ENCODE measurements at regions not wholly inside any gene's neighbourhood (a gene's known extent, or its start where the extent isn't known, plus 50 kb on each side); places are given as distances from the start of the nearest gene placed in this dataset.
"Not testable (repeated sequence)": the region's sequence is repeated elsewhere in the genome, so short reads cannot be mapped to it uniquely, and the experiment has no call there.

DNA sequence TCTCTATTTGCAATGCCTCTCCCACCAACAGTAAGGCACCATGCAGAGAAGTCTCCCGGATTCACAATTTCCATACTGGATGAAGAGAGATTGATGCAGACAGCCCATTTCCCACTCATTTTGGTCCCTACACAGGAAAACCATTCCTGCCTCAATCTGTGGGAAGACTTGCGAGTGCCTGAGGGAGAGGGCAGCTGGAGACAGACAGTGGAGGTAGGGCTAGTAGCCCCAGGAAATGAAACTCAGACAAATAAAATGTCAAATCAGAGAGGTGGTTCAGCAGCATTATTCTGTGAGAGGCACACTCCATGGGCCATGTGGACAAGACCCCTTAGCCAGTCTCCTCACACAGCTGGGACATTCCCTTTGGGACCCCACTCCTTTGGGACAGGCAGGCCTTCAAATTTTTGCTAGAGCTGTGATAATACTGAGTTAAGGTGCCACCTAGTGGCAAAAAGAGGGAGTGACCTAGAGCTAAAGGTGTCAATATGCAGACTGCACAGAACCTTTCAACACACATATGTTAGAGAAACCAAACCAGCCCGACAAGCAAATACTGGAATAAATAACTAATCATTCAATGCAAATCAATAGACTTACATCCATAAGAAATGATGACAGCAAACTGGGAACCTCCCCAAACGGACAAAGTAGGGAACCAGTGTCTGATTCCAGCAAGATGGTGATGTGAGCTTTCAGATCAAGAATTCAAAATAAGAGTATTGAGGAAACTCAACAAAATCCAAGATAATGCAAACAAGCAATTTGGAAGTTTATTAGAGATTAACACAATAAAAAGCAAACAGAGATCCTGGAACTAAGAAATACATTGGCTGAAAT, 1865.3 kb upstream of the AGA start:
- Histone ChIP-seq H3K36me3 (ENCODE audit: insufficient read depth, low read length) (no peaks in the 10 kb centered on the region), H3K27ac (no peak overlapping the region), H3K9me3 (ENCODE audit: low read depth, low read length) (no peaks in the 10 kb centered on the region; the same call in 1 of the 2 replicates), H3K4me3 (no peak overlapping the region), H3K9ac (ENCODE audit: insufficient read length) (no peak overlapping the region)
- no peak for DNase-seq (ENCODE audit: low read depth, low spot score)
- no peak for TF ChIP-seq FOXP2 (optimal IDR thresholded peaks at IDR 0.05; ENCODE audit: control extremely low read depth, extremely low read length, insufficient read depth)
- TF ChIP-seq EZH2 (IDR thresholded peaks at IDR 0.05) = no peak

DNA sequence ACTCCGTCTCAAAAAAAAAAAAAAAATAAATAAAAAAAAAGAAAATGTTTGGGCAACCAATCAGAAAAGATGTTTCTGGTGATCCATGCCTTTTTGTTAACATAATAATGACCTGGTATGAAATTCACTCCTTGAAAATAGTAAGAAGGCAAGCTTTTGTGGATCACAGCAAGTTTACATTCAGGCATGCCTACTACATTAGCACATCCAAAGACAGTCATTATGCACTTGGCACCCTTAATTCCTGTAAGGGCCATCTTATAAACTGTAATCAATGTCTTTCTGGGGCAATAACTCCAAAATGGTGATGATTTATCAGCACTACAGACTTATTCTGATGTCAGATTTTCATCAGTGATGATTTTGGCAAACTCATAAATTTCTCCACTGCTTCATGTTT, 1871.6 kb upstream of the AGA start:
- TF ChIP-seq EZH2 (IDR thresholded peaks at IDR 0.05) = no peak
- TF ChIP-seq POLR2AphosphoS5 (IDR thresholded peaks at IDR 0.05; ENCODE audit: borderline replicate concordance, low read depth, low read length) = no peak
- no peak for TF ChIP-seq FOXP2 (optimal IDR thresholded peaks at IDR 0.05; ENCODE audit: control extremely low read depth, extremely low read length, insufficient read depth)
- Histone ChIP-seq H3K9ac (ENCODE audit: insufficient read length) (no peak overlapping the region), H3K27ac (no peak overlapping the region), H3K9me3 (ENCODE audit: low read depth, low read length) (no peaks in the 10 kb centered on the region; the same call in 1 of the 2 replicates), H3K36me3 (ENCODE audit: insufficient read depth, low read length) (no peaks in the 10 kb centered on the region), H3K4me3 (no peak overlapping the region)
- no peak for DNase-seq (ENCODE audit: low read depth, low spot score)

- H3K9me3 ChIP-seq (ENCODE audit: low read depth, low read length) = no peaks in the 10 kb centered on the region
- no peaks in the 10 kb centered on the region for H3K36me3 ChIP-seq (ENCODE audit: insufficient read depth, low read length)
- H3K9ac ChIP-seq (ENCODE audit: insufficient read length) = no peak overlapping the region
- H3K27ac ChIP-seq = no peak overlapping the region
- no peak overlapping the region for H3K4me3 ChIP-seq
- no peak for DNase-seq (ENCODE audit: low read depth, low spot score)
- TF ChIP-seq EZH2 (IDR thresholded peaks at IDR 0.05) (no peak), POLR2AphosphoS5 (IDR thresholded peaks at IDR 0.05; ENCODE audit: borderline replicate concordance, low read depth, low read length) (no peak), FOXP2 (optimal IDR thresholded peaks at IDR 0.05; ENCODE audit: control extremely low read depth, extremely low read length, insufficient read depth) (no peak)
Observed at GRCh38 chr4:179325181-179325580, 1882.9 kb upstream of the AGA start.

DNA sequence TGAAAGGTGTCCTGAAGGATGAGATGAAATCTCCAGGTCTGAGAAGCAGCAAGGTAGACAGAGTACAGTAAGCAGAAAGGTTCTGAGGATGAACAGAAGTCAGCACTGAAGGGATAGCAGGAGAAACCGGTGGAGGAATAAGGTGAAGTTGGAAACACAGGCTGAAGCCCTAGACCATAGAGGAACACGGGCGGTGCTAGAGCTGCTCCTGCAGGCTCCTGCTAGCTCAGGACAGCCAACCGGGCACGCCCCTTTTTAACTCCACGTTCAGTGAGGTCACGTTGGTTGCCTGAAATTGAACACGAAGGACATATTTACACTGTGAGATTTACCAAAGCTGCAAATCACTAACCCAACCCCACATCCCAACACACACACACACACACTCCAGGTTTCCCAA, 1886.4 kb upstream of the AGA start:
- Histone ChIP-seq H3K27ac (no peak overlapping the region), H3K9ac (ENCODE audit: insufficient read length) (no peak overlapping the region), H3K9me3 (ENCODE audit: low read depth, low read length) (no peaks in the 10 kb centered on the region), H3K36me3 (ENCODE audit: insufficient read depth, low read length) (no peaks in the 10 kb centered on the region), H3K4me3 (no peak overlapping the region)
- TF ChIP-seq FOXP2 (optimal IDR thresholded peaks at IDR 0.05; ENCODE audit: control extremely low read depth, extremely low read length, insufficient read depth) (no peak), EZH2 (IDR thresholded peaks at IDR 0.05) (no peak)
- no peak for DNase-seq (ENCODE audit: low read depth, low spot score)

GRCh38 chr4:179331362-179331761, 1889.1 kb upstream of the AGA start:
- no peak for TF ChIP-seq EZH2 (IDR thresholded peaks at IDR 0.05)
- H3K4me3 ChIP-seq = no peak overlapping the region
- H3K9me3 ChIP-seq (ENCODE audit: low read depth, low read length) = no peaks in the 10 kb centered on the region
- no peak for DNase-seq (ENCODE audit: low read depth, low spot score)
- H3K9ac ChIP-seq (ENCODE audit: insufficient read length) = no peak overlapping the region
- no peak overlapping the region for H3K27ac ChIP-seq
- no peaks in the 10 kb centered on the region for H3K36me3 ChIP-seq (ENCODE audit: insufficient read depth, low read length)

GRCh38 chr4:179344861-179345260, 1902.6 kb upstream of the AGA start:
- H3K27ac ChIP-seq = no peak overlapping the region
- TF ChIP-seq POLR2AphosphoS5 (IDR thresholded peaks at IDR 0.05; ENCODE audit: borderline replicate concordance, low read depth, low read length) (no peak), EZH2 (IDR thresholded peaks at IDR 0.05) (no peak), FOXP2 (optimal IDR thresholded peaks at IDR 0.05; ENCODE audit: control extremely low read depth, extremely low read length, insufficient read depth) (no peak)
- H3K36me3 ChIP-seq (ENCODE audit: insufficient read depth, low read length) = no peaks in the 10 kb centered on the region
- H3K4me3 ChIP-seq = no peak overlapping the region
- no peaks in the 10 kb centered on the region for H3K9me3 ChIP-seq (ENCODE audit: low read depth, low read length)
- no peak overlapping the region for H3K9ac ChIP-seq (ENCODE audit: insufficient read length)
- no peak for DNase-seq (ENCODE audit: low read depth, low spot score)

DNA sequence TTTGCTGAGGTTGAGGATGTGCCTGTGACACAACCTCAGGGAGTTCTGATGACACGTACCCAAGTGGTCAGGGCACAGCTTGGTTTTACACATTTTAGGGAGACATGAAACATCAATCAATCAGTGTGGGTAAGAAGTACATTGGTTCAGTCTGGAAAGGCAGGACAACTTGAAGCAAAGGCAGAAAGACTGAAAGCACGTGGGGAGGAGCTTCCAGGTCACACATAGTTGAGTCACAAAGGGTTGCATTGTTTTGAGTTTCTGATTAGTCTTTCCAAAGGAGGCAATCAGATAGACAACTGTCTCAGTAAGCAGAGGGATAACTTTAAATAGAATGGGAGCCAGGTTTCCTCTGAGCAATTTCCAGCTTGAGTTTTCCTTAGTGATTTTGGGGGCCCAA, 1910.0 kb upstream of the AGA start:
- DNase-seq (ENCODE audit: low read depth, low spot score) = no peak
- no peak overlapping the region for H3K9ac ChIP-seq (ENCODE audit: insufficient read length)
- H3K9me3 ChIP-seq (ENCODE audit: low read depth, low read length) = no peaks in the 10 kb centered on the region
- no peaks in the 10 kb centered on the region for H3K36me3 ChIP-seq (ENCODE audit: insufficient read depth, low read length)
- TF ChIP-seq EZH2 (IDR thresholded peaks at IDR 0.05) (no peak), FOXP2 (optimal IDR thresholded peaks at IDR 0.05; ENCODE audit: control extremely low read depth, extremely low read length, insufficient read depth) (no peak), POLR2AphosphoS5 (IDR thresholded peaks at IDR 0.05; ENCODE audit: borderline replicate concordance, low read depth, low read length) (no peak)
- H3K4me3 ChIP-seq = no peak overlapping the region
- H3K27ac ChIP-seq = no peak overlapping the region

DNA sequence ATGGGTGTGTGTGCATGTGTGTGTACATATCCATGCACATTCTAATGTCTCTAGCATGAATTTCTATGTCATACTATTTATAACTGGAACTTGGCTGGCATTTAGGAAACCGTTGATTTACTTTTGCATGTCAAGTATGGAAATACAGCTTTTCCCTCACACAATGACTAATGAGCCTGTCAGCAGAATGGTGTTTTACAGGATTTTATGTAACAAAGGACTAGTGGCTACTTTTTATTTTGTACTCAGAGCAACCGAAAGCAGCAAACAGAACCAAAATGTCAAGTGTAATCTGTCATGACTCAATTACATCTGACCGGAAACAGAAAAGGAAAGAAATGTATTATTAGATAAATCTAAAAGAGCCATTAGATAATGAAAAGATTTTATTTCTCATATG, 1911.5 kb upstream of the AGA start:
- H3K36me3 ChIP-seq (ENCODE audit: insufficient read depth, low read length) = no peaks in the 10 kb centered on the region
- H3K9ac ChIP-seq (ENCODE audit: insufficient read length) = no peak overlapping the region
- TF ChIP-seq FOXP2 (optimal IDR thresholded peaks at IDR 0.05; ENCODE audit: control extremely low read depth, extremely low read length, insufficient read depth) (no peak), POLR2AphosphoS5 (IDR thresholded peaks at IDR 0.05; ENCODE audit: borderline replicate concordance, low read depth, low read length) (no peak), EZH2 (IDR thresholded peaks at IDR 0.05) (no peak)
- H3K4me3 ChIP-seq = no peak overlapping the region
- DNase-seq (ENCODE audit: low read depth, low spot score) = no peak
- H3K27ac ChIP-seq = no peak overlapping the region
- no peaks in the 10 kb centered on the region for H3K9me3 ChIP-seq (ENCODE audit: low read depth, low read length)

DNA sequence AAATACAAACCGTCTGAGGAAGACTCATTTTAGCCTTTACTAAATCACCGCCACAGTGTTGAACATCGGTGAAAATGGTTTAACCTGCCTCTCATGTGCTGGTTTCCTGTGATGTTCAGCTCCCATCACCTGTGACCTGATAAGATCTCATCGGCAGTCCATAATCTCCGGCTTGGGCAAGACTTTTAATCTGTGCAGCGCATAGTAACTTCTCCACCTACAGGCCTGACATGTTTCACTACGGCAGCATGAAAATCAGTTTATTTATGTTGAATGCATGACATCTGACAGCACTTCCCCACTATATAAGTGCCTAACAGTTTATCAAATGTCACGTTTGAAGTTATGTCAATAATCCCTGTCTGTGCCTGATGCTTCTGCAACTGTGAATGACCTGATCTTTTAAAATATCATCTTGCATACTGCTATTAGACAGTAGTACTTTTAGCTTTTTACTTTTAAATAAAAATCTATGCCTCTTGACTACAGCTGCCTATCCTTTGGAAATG, 1919.8 kb upstream of the AGA start:
- DNase-seq (ENCODE audit: low read depth, low spot score) = no peak
- H3K27ac ChIP-seq = no peak overlapping the region
- H3K9me3 ChIP-seq (ENCODE audit: low read depth, low read length) = no peaks in the 10 kb centered on the region
- H3K9ac ChIP-seq (ENCODE audit: insufficient read length) = no peak overlapping the region
- TF ChIP-seq POLR2AphosphoS5 (IDR thresholded peaks at IDR 0.05; ENCODE audit: borderline replicate concordance, low read depth, low read length) (no peak), EZH2 (IDR thresholded peaks at IDR 0.05) (no peak), FOXP2 (optimal IDR thresholded peaks at IDR 0.05; ENCODE audit: control extremely low read depth, extremely low read length, insufficient read depth) (no peak)
- H3K4me3 ChIP-seq = no peak overlapping the region
- H3K36me3 ChIP-seq (ENCODE audit: insufficient read depth, low read length) = no peaks in the 10 kb centered on the region

- H3K9me3 ChIP-seq (ENCODE audit: low read depth, low read length); H3K9ac ChIP-seq (ENCODE audit: insufficient read length); H3K27ac ChIP-seq; H3K36me3 ChIP-seq (ENCODE audit: insufficient read depth, low read length); H3K4me3 ChIP-seq; DNase-seq (ENCODE audit: low read depth, low spot score): not testable (repeated sequence)
Observed at GRCh38 chr4:179365932-179366331, 1923.7 kb upstream of the AGA start.
